ENCODE measurements at regions not wholly inside any gene's neighbourhood (a gene's known extent, or its start where the extent isn't known, plus 50 kb on each side); places are given as distances from the start of the nearest gene placed in this dataset.

GRCh38 chr1:30274173-30274970 is 449.0 kb downstream of the MATN1 start:
- no peak for TF ChIP-seq RARB (CRISPR knock-in tag; IDR thresholded peaks at IDR 0.05)
- TF ChIP-seq BHLHE40 (IDR thresholded peaks at IDR 0.05; ENCODE audit: low read depth, low read length), result no peak
- TF ChIP-seq, protein P1, sequence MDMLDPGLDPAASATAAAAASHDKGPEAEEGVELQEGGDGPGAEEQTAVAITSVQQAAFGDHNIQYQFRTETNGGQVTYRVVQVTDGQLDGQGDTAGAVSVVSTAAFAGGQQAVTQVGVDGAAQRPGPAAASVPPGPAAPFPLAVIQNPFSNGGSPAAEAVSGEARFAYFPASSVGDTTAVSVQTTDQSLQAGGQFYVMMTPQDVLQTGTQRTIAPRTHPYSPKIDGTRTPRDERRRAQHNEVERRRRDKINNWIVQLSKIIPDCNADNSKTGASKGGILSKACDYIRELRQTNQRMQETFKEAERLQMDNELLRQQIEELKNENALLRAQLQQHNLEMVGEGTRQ (IDR thresholded peaks at IDR 0.05), result no peak
- no peak for TF ChIP-seq RNF2 (IDR thresholded peaks at IDR 0.05; ENCODE audit: borderline replicate concordance, low read depth)
- TF ChIP-seq ZSCAN20 (CRISPR knock-in tag; IDR thresholded peaks at IDR 0.05), result no peak
- no peak for TF ChIP-seq HEYL (CRISPR knock-in tag; IDR thresholded peaks at IDR 0.05)
- no peak for TF ChIP-seq HDAC2 (IDR thresholded peaks at IDR 0.05)
- no peak for TF ChIP-seq RAD21 (conservative IDR thresholded peaks at IDR 0.05 in 1 of 2, IDR thresholded peaks at IDR 0.05 in 1 of 2)
- TF ChIP-seq ZC3H11A (IDR thresholded peaks at IDR 0.05), result no peak
- DNase-seq (ENCODE audit: low read depth in 1 of 2, low spot score in 1 of 2), result no peak
- H3K4me1 ChIP-seq, result no peaks in the 10 kb centered on the region
- ChIA-PET CTCF (interaction anchor here (1.2 kb wide), 1 partner anchor 15 kb away, joined by 4 read pairs; no protein-coding TSS in a partner anchor), POLR2A (no interaction called here)
- FAIRE-seq, result no peak
- no peak overlapping the region for H3K27ac ChIP-seq
- H3K9me3 ChIP-seq, result no peaks in the 10 kb centered on the region
- H3K4me2 ChIP-seq, result no peak overlapping the region
- H3K4me3 ChIP-seq, result no peak overlapping the region
- no peak for ATAC-seq
- no CpG with 5 or more reads among the region's 3 CpGs for WGBS (ENCODE audit: missing lambda C conversion rate)

DNA sequence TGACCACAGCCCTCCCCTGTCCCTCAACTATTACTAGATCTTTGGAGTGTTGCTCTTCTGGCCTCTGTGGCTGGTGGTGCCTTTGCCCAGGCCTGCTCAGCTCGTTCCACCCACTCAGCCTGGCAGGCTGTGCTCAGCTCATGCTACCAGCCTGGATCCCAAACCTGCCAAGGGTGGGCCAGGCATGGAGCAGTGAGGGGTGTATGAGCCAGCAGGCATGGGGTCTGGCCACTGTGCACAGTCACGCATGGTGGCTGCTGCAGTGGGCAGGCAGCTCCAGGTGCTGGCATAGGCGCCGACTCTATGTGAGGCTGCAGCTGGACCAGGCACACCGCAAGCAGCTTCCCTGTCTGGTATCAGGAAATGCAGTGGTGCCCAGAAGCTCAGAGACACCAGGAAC is 449.9 kb downstream of the MATN1 start:
- POLR2A ChIA-PET, result no interaction called here
- H3K4me3 ChIP-seq, result no peak overlapping the region
- no peak for TF ChIP-seq TFCP2L1 (CRISPR knock-in tag; IDR thresholded peaks at IDR 0.05)
- TF ChIP-seq EHF (CRISPR knock-in tag; IDR thresholded peaks at IDR 0.05), result no peak
- 40% methylated on average over 2 of the region's 5 CpGs for WGBS (ENCODE audit: missing lambda C conversion rate)
- FAIRE-seq (no peak), DNase-seq (ENCODE audit: low read depth in 1 of 2, low spot score in 1 of 2) (no peak), ATAC-seq (no peak)
- no peak overlapping the region for H3K4me2 ChIP-seq
- CTCF ChIA-PET, result no interaction called here
- no peaks in the 10 kb centered on the region for H3K4me1 ChIP-seq
- H3K9me3 ChIP-seq, result no peaks in the 10 kb centered on the region
- H3K27ac ChIP-seq, result no peak overlapping the region

GRCh38 chr1:30273021-30273325 is 450.4 kb downstream of the MATN1 start:
- no peak for FAIRE-seq
- H3K9me3 ChIP-seq, result no peaks in the 10 kb centered on the region
- H3K4me3 ChIP-seq, result no peak overlapping the region
- WGBS (ENCODE audit: missing lambda C conversion rate), result 38% methylated on average over 1 of the region's 1 CpG
- DNase-seq (ENCODE audit: low read depth in 1 of 2, low spot score in 1 of 2), result no peak
- CTCF ChIA-PET, result no interaction called here
- TF ChIP-seq KDM5A (IDR thresholded peaks at IDR 0.05), result no peak
- TF ChIP-seq SMC3 (IDR thresholded peaks at IDR 0.05), result no peak
- TF ChIP-seq RAD21 (conservative IDR thresholded peaks at IDR 0.05 in 1 of 2, IDR thresholded peaks at IDR 0.05 in 1 of 2), result no peak
- no peak for TF ChIP-seq MAX (IDR thresholded peaks at IDR 0.05)
- POLR2A ChIA-PET, result no interaction called here
- no peak overlapping the region for H3K27ac ChIP-seq
- H3K4me1 ChIP-seq, result no peaks in the 10 kb centered on the region
- H3K4me2 ChIP-seq, result no peak overlapping the region
- no peak for ATAC-seq

DNA sequence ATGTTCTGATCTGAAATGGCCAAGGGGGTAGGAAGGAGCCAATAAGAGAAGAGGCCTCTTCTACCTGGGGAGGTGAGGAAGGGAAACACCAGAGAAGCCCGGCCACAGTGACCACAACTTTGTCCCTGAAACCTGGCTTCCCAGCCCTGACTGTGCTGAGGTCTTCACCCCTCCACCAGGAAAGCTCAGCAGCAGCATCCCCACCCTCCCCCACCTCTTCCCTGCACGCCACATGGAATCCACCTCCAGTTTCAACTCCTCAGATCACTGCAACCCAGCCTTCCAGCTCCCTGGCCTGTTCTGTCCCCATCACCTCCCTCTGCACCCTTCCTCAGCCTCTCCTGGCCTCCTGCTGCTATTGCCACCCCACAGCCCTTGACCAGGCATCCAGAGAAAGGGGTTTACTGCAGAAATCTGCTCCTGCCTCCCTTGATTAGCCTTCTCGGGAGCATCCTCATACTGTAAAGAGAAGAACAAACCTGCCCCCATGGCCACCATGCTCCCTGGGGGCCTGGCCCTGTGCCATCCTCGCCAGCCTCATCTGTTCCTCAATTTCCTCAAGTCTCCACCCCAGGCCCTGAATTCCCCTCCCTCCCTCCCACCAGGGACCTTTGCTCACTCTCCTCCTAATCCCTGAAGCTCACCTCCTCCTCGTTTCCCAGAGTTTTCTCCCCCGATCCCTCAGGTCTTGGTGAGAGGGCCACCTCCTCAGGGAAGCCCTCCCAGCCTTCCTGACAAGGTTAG is 450.9 kb downstream of the MATN1 start:
- DNase-seq (ENCODE audit: low read depth in 1 of 2, low spot score in 1 of 2) (no peak), ATAC-seq (no peak), FAIRE-seq (no peak)
- ChIA-PET POLR2A (no interaction called here), CTCF (no interaction called here)
- Histone ChIP-seq H3K4me3 (no peak overlapping the region), H3K4me1 (no peaks in the 10 kb centered on the region), H3K27ac (no peak overlapping the region), H3K4me2 (no peak overlapping the region), H3K9me3 (no peaks in the 10 kb centered on the region)
- 15% methylated on average over 4 of the region's 6 CpGs for WGBS (ENCODE audit: missing lambda C conversion rate)
- TF ChIP-seq RARB (CRISPR knock-in tag; IDR thresholded peaks at IDR 0.05) (no peak), FOSB (CRISPR knock-in tag; IDR thresholded peaks at IDR 0.05) (no peak), CTCF (IDR thresholded peaks at IDR 0.05) (no peak), FOSL2 (IDR thresholded peaks at IDR 0.05) (no peak), FOSL2 (CRISPR knock-in tag; IDR thresholded peaks at IDR 0.05) (no peak)
